H1 (cell line): ENCODE measurements at regions not wholly inside any gene's neighbourhood (a gene's known extent, or its start where the extent isn't known, plus 50 kb on each side); places are given as distances from the start of the nearest gene placed in this dataset.

ENCODE experiments used
- ATF2 ChIP-seq: IDR thresholded peaks from 2 replicates; pipeline ENCODE4 v1.6.1; 2012; ENCODE audit warnings: low read length, inconsistent platforms
- JUND ChIP-seq: IDR thresholded peaks from 2 replicates; pipeline ENCODE4 v1.6.1; 2011; ENCODE audit warnings: mild to moderate bottlenecking, improper control_type of control experiment, low read length
- MAX ChIP-seq: IDR thresholded peaks from 2 replicates; pipeline ENCODE4 v1.6.1; 2012; ENCODE audit warnings: inconsistent platforms

GRCh38 chr2:63755216-63755615, 86.5 kb upstream of the UGP2 start (continued):
- TF ChIP-seq MAX (no peak), ATF2 (no peak), JUND (no peak)
- TF ChIP-seq, all 59 proteins: peak for 0
